Smooth muscle cell (in vitro differentiated cells): ENCODE measurements at regions not wholly inside any gene's neighbourhood (a gene's known extent, or its start where the extent isn't known, plus 50 kb on each side); places are given as distances from the start of the nearest gene placed in this dataset.
"Not testable (repeated sequence)": the region's sequence is repeated elsewhere in the genome, so short reads cannot be mapped to it uniquely, and the experiment has no call there.

Experiments used
- DNase-seq: peaks from one replicate; lab custom pipeline; 2025; ENCODE audit not compliant: unreplicated experiment; lab: John Stamatoyannopoulos, UW
- H2AFZ ChIP-seq: fragments of 200-600 bp; sonication (generic); 2 replicates; pipeline ENCODE4 v1.6.0; 2016; ENCODE audit warnings: antibody characterized with exemption, low read depth, mild to moderate bottlenecking
- H3F3A ChIP-seq: fragments of 200-600 bp; sonication (generic); 2 replicates; pipeline ENCODE4 v1.6.0; 2017; ENCODE audit warnings: antibody characterized with exemption, low read depth
- H3K27ac ChIP-seq: fragments of 200-600 bp; sonication (generic); 2 replicates; pipeline ENCODE4 v1.5.1; 2016; ENCODE audit warnings: low read depth, mild to moderate bottlenecking
- H3K27me3 ChIP-seq: fragments of 200-600 bp; sonication (generic); 2 replicates; pipeline ENCODE4 v1.6.1; 2016; ENCODE audit warnings: low read depth, mild to moderate bottlenecking
- H3K36me3 ChIP-seq: fragments of 200-600 bp; sonication (generic); 2 replicates; pipeline ENCODE4 v1.5.1; 2016; ENCODE audit warnings: low read depth
- H3K4me1 ChIP-seq: fragments of 200-600 bp; sonication (generic); 2 replicates; pipeline ENCODE4 v1.5.1; 2016; ENCODE audit warnings: low read depth
- H3K4me2 ChIP-seq: fragments of 200-600 bp; sonication (generic); 2 replicates; pipeline ENCODE4 v1.6.0; 2016; ENCODE audit warnings: mild to moderate bottlenecking
- H3K4me3 ChIP-seq: fragments of 200-600 bp; sonication (generic); 2 replicates; pipeline ENCODE4 v1.5.1; 2016; ENCODE audit warnings: mild to moderate bottlenecking
- H3K79me2 ChIP-seq: fragments of 200-600 bp; sonication (generic); 2 replicates; pipeline ENCODE4 v1.6.0; 2016; ENCODE audit warnings: low read depth, mild to moderate bottlenecking
- H3K9ac ChIP-seq: fragments of 200-600 bp; sonication (generic); 2 replicates; pipeline ENCODE4 v1.6.0; 2016; ENCODE audit warnings: low read depth
- H3K9me3 ChIP-seq: fragments of 200-600 bp; sonication (generic); replicated peaks from 2 replicates; pipeline ENCODE4 v1.5.1; 2016; ENCODE audit warnings: low read depth
- H4K20me1 ChIP-seq: fragments of 200-600 bp; sonication (generic); 2 replicates; pipeline ENCODE4 v1.6.0; 2016; ENCODE audit warnings: low read depth
- WGBS: methylation state at CpG from one replicate; pipeline ENCODE4 v1.1.7; 2016; ENCODE audit warnings: low lambda C conversion rate; 5-methylcytosine and 5-hydroxymethylcytosine counted together
- TF ChIP-seq, protein P1 (sequence below): fragments of 200-600 bp; sonication (generic); IDR thresholded peaks from 2 replicates; pipeline ENCODE4 v1.5.1; 2017; ENCODE audit warnings: borderline replicate concordance, mild to moderate bottlenecking, antibody characterized with exemption; ENCODE audit not compliant: insufficient read depth, poor library complexity, severe bottlenecking

- Histone ChIP-seq H3K27me3 (no peaks in the 10 kb centered on the region), H3K4me1 (no peaks in the 10 kb centered on the region), H3K4me2 (no peak overlapping the region), H3K79me2 (no peaks in the 10 kb centered on the region), H3F3A (no peaks in the 10 kb centered on the region), H3K36me3 (no peaks in the 10 kb centered on the region), H4K20me1 (no peaks in the 10 kb centered on the region), H3K9ac (no peak overlapping the region), H3K27ac (peak overlapping the region; percentile 75), H2AFZ (no peak overlapping the region), H3K9me3 (no peaks in the 10 kb centered on the region), H3K4me3 (no peak overlapping the region)
- no peak for DNase-seq
- TF ChIP-seq, protein P1, sequence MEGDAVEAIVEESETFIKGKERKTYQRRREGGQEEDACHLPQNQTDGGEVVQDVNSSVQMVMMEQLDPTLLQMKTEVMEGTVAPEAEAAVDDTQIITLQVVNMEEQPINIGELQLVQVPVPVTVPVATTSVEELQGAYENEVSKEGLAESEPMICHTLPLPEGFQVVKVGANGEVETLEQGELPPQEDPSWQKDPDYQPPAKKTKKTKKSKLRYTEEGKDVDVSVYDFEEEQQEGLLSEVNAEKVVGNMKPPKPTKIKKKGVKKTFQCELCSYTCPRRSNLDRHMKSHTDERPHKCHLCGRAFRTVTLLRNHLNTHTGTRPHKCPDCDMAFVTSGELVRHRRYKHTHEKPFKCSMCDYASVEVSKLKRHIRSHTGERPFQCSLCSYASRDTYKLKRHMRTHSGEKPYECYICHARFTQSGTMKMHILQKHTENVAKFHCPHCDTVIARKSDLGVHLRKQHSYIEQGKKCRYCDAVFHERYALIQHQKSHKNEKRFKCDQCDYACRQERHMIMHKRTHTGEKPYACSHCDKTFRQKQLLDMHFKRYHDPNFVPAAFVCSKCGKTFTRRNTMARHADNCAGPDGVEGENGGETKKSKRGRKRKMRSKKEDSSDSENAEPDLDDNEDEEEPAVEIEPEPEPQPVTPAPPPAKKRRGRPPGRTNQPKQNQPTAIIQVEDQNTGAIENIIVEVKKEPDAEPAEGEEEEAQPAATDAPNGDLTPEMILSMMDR = no peak
- 79% methylated on average over 1 of the region's 1 CpG for WGBS
These were observed 418.5 kb upstream of the MAP2 start for GRCh38 chr2:209005371-209005770.

DNA sequence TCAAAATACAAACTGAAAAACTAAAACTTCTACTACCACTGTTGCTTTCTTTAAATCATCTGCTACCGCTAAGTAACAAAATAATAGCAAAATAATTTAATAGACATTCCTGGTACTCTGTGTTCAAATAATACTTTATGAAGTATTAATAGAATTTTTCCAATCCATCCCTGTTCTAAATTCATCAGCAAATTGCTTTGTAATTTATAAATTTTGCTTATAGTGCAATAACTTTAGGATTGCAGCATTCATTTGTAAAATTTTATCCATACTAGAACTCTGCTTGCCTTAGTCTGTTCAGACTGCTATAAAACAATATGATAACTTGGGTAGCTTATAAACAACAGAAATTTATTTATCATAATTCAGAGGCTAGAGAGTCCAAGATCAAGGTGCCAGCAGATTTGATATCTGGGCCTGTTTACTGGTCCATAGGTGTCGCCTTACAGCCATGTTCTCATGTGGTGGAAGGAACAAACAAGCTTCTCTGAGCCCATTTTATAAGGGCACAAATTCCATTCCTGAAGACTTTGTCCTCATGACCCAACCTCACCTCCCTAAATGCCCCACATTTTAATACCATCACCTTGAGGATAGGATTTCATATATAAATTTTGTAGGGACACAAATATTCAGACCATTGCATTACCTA is 415.1 kb upstream of the MAP2 start:
- Histone ChIP-seq H3K27me3 (no peaks in the 10 kb centered on the region), H3K36me3 (no peaks in the 10 kb centered on the region), H3K9me3 (no peaks in the 10 kb centered on the region), H3K4me3 (no peak overlapping the region), H4K20me1 (no peaks in the 10 kb centered on the region), H2AFZ (no peak overlapping the region), H3K4me1 (no peaks in the 10 kb centered on the region), H3K9ac (no peak overlapping the region), H3K27ac (no peak overlapping the region), H3K79me2 (no peaks in the 10 kb centered on the region), H3K4me2 (no peak overlapping the region), H3F3A (no peaks in the 10 kb centered on the region)
- TF ChIP-seq, protein P1 = no peak
- no peak for DNase-seq
- 98% methylated on average over 2 of the region's 2 CpGs for WGBS

- H2AFZ ChIP-seq, H3K9me3 ChIP-seq, H4K20me1 ChIP-seq, H3K27me3 ChIP-seq, H3K4me1 ChIP-seq, H3K36me3 ChIP-seq, H3K27ac ChIP-seq, H3K4me3 ChIP-seq, H3K79me2 ChIP-seq, H3K9ac ChIP-seq, H3K4me2 ChIP-seq, DNase-seq, H3F3A ChIP-seq: not testable (repeated sequence)
- 90% methylated on average over 6 of the region's 6 CpGs for WGBS
These were observed 405.2 kb upstream of the MAP2 start for GRCh38 chr2:209018633-209019032.

GRCh38 chr2:209029249-209029648 is 394.6 kb upstream of the MAP2 start:
- H3K9ac ChIP-seq = no peak overlapping the region
- 93% methylated on average over 1 of the region's 1 CpG for WGBS
- no peaks in the 10 kb centered on the region for H3K4me1 ChIP-seq
- no peak overlapping the region for H2AFZ ChIP-seq
- TF ChIP-seq, protein P1 = no peak
- no peaks in the 10 kb centered on the region for H3F3A ChIP-seq
- H3K36me3 ChIP-seq = no peaks in the 10 kb centered on the region
- no peaks in the 10 kb centered on the region for H4K20me1 ChIP-seq
- H3K4me2 ChIP-seq = no peak overlapping the region
- H3K4me3 ChIP-seq = no peak overlapping the region
- no peaks in the 10 kb centered on the region for H3K9me3 ChIP-seq
- no peaks in the 10 kb centered on the region for H3K79me2 ChIP-seq
- H3K27ac ChIP-seq = no peak overlapping the region
- DNase-seq = no peak
- H3K27me3 ChIP-seq = no peaks in the 10 kb centered on the region
